ENCODE measurements at regions not wholly inside any gene's neighbourhood (a gene's known extent, or its start where the extent isn't known, plus 50 kb on each side); places are given as distances from the start of the nearest gene placed in this dataset.

DNA sequence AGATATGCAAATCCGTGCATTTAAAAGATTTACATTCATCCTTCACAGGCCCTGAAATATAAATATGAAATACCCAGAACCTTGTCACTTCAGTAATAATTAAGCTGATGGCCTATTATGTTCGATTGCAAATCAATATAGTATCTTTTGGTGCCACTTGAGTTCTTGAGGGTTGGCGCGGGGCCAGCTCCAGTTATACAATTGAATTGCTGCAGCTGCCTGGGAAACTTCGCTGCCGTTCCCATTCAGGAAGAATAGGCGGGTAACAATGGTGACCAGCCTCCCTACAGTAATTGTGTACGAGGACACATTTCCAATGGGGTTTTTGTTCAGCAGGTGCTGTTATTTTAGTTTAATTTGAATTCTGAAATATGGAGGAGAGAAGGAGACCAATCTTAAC is 451.2 kb downstream of the INSC start:
- TF ChIP-seq, protein P1, sequence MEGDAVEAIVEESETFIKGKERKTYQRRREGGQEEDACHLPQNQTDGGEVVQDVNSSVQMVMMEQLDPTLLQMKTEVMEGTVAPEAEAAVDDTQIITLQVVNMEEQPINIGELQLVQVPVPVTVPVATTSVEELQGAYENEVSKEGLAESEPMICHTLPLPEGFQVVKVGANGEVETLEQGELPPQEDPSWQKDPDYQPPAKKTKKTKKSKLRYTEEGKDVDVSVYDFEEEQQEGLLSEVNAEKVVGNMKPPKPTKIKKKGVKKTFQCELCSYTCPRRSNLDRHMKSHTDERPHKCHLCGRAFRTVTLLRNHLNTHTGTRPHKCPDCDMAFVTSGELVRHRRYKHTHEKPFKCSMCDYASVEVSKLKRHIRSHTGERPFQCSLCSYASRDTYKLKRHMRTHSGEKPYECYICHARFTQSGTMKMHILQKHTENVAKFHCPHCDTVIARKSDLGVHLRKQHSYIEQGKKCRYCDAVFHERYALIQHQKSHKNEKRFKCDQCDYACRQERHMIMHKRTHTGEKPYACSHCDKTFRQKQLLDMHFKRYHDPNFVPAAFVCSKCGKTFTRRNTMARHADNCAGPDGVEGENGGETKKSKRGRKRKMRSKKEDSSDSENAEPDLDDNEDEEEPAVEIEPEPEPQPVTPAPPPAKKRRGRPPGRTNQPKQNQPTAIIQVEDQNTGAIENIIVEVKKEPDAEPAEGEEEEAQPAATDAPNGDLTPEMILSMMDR (IDR thresholded peaks at IDR 0.05), result no peak
- Mint-ChIP-seq H3K4me1 (ENCODE audit: low read depth) (no peaks in the 10 kb centered on the region), H3K27me3 (ENCODE audit: insufficient read depth) (no peaks in the 10 kb centered on the region; the same call in 1 of the 2 replicates), H3K27ac (no peak overlapping the region), H3K9me3 (peaks cover 64% of the 10 kb centered on the region), H3K4me3 (no peak overlapping the region), H3K36me3 (ENCODE audit: low read depth) (peaks cover 8% of the 10 kb centered on the region)
- no peak for DNase-seq

DNA sequence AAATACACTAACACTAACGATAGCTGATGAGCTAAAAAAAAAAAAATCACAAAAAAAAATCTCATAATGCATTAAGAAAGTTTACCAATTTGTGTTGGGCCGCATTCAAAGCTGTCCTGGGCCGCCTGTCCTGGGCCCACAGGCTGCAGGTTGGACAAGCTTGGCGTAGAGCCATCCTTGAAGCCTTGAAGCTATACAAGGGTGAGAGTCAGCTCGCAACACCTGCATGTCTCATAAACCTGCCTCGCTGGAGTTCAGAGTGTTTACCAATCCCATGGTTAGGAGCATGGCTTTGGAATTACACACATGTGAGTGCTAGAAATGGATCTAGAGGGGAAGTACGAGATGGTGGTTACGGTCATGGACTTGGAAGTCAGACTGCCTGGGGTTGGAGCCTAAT is 453.7 kb downstream of the INSC start:
- Mint-ChIP-seq H3K9me3 (peaks cover 64% of the 10 kb centered on the region), H3K4me1 (ENCODE audit: low read depth) (no peaks in the 10 kb centered on the region), H3K36me3 (ENCODE audit: low read depth) (peaks cover 8% of the 10 kb centered on the region), H3K4me3 (no peak overlapping the region), H3K27ac (no peak overlapping the region), H3K27me3 (ENCODE audit: insufficient read depth) (no peaks in the 10 kb centered on the region; the same call in 1 of the 2 replicates)
- TF ChIP-seq, protein P1 (IDR thresholded peaks at IDR 0.05), result no peak
- no peak for DNase-seq

DNA sequence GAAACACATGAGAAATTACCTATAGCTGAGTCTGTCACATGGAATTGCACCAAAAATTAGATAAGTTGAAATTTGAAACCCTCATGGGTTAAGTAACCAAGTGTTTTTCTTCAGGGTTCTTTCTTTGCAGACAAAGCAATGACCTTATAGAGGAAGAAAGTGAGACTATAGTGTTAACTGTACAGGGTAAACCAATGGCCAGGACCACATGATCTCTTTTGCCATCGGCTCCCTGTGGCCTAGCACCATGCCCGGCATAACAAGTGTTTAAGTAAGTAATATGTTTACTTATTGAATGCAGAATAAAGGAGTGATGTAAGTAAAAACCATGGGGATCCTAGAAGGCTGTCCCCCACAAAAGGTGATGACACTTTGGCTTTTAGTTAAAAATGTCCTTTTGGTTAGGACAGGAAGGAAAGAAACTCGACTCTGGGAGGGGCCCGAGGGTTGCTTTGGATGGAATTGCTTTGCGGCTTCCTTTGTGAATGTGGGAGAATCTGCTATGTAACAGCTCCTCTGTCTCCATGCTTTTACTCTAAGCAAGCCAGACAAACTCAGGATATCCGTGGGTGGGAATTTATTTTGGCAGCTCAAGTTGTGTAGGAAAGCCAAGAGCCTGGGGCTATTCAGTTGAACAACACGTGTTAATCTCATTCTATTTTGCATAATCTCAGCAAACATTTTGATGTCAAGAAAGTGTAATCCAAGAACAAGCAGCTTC is 454.7 kb downstream of the INSC start:
- H3K36me3 Mint-ChIP-seq (ENCODE audit: low read depth), result peaks cover 8% of the 10 kb centered on the region
- no peak overlapping the region for H3K4me3 Mint-ChIP-seq
- TF ChIP-seq, protein P1 (IDR thresholded peaks at IDR 0.05), result no peak
- H3K27me3 Mint-ChIP-seq (ENCODE audit: insufficient read depth), result no peaks in the 10 kb centered on the region; the same call in 1 of the 2 replicates
- H3K9me3 Mint-ChIP-seq, result peaks cover 63% of the 10 kb centered on the region
- no peaks in the 10 kb centered on the region for H3K4me1 Mint-ChIP-seq (ENCODE audit: low read depth)
- H3K27ac Mint-ChIP-seq, result no peak overlapping the region
- DNase-seq, result no peak

DNA sequence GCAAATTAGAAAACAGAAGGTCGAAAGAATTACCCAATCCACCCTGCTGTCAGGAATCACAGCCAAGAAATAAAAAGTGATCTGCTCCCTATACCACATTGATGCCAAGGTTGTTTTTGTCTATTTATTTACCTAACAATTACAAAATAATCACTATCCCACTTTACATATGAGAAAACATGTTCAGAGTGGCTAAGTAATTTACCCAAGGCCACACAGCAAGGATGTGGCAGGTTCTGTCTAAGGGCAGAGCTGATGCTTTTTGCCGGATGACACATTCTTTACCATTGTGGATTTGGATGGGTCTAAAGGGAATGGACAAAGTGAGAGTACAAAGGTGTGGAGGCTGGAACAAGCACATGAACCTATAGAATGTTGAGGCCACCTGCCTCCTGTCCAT is 460.7 kb downstream of the INSC start:
- H3K4me3 Mint-ChIP-seq, result no peak overlapping the region
- peaks cover 60% of the 10 kb centered on the region for H3K9me3 Mint-ChIP-seq
- DNase-seq, result no peak
- no peaks in the 10 kb centered on the region for H3K27me3 Mint-ChIP-seq (ENCODE audit: insufficient read depth)
- no peak overlapping the region for H3K27ac Mint-ChIP-seq
- peaks cover 5% of the 10 kb centered on the region; the same call in 1 of the 2 replicates for H3K36me3 Mint-ChIP-seq (ENCODE audit: low read depth)
- TF ChIP-seq, protein P1 (IDR thresholded peaks at IDR 0.05), result no peak
- H3K4me1 Mint-ChIP-seq (ENCODE audit: low read depth), result no peaks in the 10 kb centered on the region

DNA sequence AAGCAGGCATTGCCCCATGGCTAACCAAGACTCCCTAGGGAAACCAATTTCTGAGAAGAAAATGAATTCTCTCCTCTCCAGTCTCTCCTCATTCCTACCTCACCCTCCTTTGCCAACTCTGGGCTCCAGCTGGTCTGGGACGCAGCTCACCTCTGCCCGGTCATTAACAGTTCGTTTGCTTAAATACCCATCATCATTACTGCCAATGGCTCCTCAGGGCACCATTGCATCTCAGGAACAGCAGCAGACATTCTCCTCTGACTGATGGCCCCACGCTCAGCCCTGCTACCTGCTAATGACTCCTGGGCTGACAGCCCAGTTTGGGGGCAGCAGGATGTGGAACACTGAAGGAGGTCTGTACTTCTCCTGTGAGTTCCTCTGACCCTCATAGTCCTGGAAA is 462.0 kb downstream of the INSC start:
- no peak overlapping the region for H3K27ac Mint-ChIP-seq
- peaks cover 54% of the 10 kb centered on the region for H3K9me3 Mint-ChIP-seq
- H3K27me3 Mint-ChIP-seq (ENCODE audit: insufficient read depth), result peaks cover 3% of the 10 kb centered on the region; the same call in 1 of the 2 replicates
- H3K4me3 Mint-ChIP-seq, result no peak overlapping the region
- TF ChIP-seq, protein P1 (IDR thresholded peaks at IDR 0.05), result no peak
- no peaks in the 10 kb centered on the region for H3K4me1 Mint-ChIP-seq (ENCODE audit: low read depth)
- no peak for DNase-seq
- peaks cover 5% of the 10 kb centered on the region; the same call in 1 of the 2 replicates for H3K36me3 Mint-ChIP-seq (ENCODE audit: low read depth)

Data from HFFc6 (cell line).